Ascending aorta (tissue), 2 donors: ENCODE measurements at regions not wholly inside any gene's neighbourhood (a gene's known extent, or its start where the extent isn't known, plus 50 kb on each side); places are given as distances from the start of the nearest gene placed in this dataset.

Experiments
- DNase-seq, 2 donors: peaks; one replicate each; pipeline ENCODE4 v3.0.0-alpha.2; 2019; ENCODE audit warnings: low spot score in 2 of 2
- H3K27ac ChIP-seq, 2 donors: fragments of 200-600 bp; sonication (generic); one replicate each; pipeline ENCODE4 v1.5.1; 2016 to 2017; ENCODE audit warnings: mild to moderate bottlenecking in 1 of 2
- H3K27me3 ChIP-seq: fragments of 200-600 bp; sonication (generic); one replicate; pipeline ENCODE4 v1.5.1; 2017
- H3K36me3 ChIP-seq, 2 donors: fragments of 200-600 bp; sonication (generic); one replicate each; pipeline ENCODE4 v1.5.1; 2016
- H3K4me1 ChIP-seq, 2 donors: fragments of 200-600 bp; sonication (generic); one replicate each; pipeline ENCODE4 v1.5.1; 2016 to 2017; ENCODE audit warnings: mild to moderate bottlenecking in 1 of 2
- H3K4me3 ChIP-seq, 2 donors: fragments of 200-600 bp; sonication (generic); one replicate each; pipeline ENCODE4 v1.5.1; 2016 to 2017; ENCODE audit warnings: mild to moderate bottlenecking in 1 of 2
- H3K9me3 ChIP-seq, 2 donors: fragments of 200-600 bp; sonication (generic); one replicate each; pipeline ENCODE4 v1.5.1; 2016
- intact Hi-C: fragments of 100-400 bp; cut with DNase I; formaldehyde crosslinking; loops from one replicate; pipeline ENCODE4 v1.15.1; 2023
- TF ChIP-seq, protein P1 (sequence below), 3 experiments: fragments of 200-600 bp in 2 of 3; fragments of 450-650 bp in 1 of 3; sonication (generic) in 2 of 3; IDR thresholded peaks; one replicate each; pipeline ENCODE4 v1.5.1; 2016 to 2019; ENCODE audit warnings: antibody characterized with exemption in 3 of 3, mild to moderate bottlenecking in 1 of 3, moderate library complexity in 1 of 3

GRCh38 chr2:16293871-16294270, 353.5 kb downstream of the MYCN start:
- H3K4me1 ChIP-seq: no peaks in the 10 kb centered on the region
- H3K36me3 ChIP-seq: no peaks in the 10 kb centered on the region
- no peak overlapping the region for H3K4me3 ChIP-seq
- no peaks in the 10 kb centered on the region for H3K9me3 ChIP-seq
- intact Hi-C loops: no loop called here
- no peaks in the 10 kb centered on the region for H3K27me3 ChIP-seq
- DNase-seq: no peak
- TF ChIP-seq, protein P1, sequence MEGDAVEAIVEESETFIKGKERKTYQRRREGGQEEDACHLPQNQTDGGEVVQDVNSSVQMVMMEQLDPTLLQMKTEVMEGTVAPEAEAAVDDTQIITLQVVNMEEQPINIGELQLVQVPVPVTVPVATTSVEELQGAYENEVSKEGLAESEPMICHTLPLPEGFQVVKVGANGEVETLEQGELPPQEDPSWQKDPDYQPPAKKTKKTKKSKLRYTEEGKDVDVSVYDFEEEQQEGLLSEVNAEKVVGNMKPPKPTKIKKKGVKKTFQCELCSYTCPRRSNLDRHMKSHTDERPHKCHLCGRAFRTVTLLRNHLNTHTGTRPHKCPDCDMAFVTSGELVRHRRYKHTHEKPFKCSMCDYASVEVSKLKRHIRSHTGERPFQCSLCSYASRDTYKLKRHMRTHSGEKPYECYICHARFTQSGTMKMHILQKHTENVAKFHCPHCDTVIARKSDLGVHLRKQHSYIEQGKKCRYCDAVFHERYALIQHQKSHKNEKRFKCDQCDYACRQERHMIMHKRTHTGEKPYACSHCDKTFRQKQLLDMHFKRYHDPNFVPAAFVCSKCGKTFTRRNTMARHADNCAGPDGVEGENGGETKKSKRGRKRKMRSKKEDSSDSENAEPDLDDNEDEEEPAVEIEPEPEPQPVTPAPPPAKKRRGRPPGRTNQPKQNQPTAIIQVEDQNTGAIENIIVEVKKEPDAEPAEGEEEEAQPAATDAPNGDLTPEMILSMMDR (IDR thresholded peaks at IDR 0.05): no peak
- H3K27ac ChIP-seq: no peak overlapping the region

- Histone ChIP-seq H3K9me3 (no peaks in the 10 kb centered on the region), H3K27me3 (no peaks in the 10 kb centered on the region), H3K27ac (no peak overlapping the region), H3K36me3 (no peaks in the 10 kb centered on the region), H3K4me3 (no peak overlapping the region), H3K4me1 (no peaks in the 10 kb centered on the region)
- intact Hi-C loops: no loop called here
- TF ChIP-seq, protein P1 (IDR thresholded peaks at IDR 0.05): no peak
- no peak for DNase-seq
Measured at GRCh38 chr2:16293398-16293797, 353.0 kb downstream of the MYCN start.

GRCh38 chr2:16291731-16292550, 351.6 kb downstream of the MYCN start:
- Histone ChIP-seq H3K36me3 (no peaks in the 10 kb centered on the region), H3K9me3 (no peaks in the 10 kb centered on the region), H3K4me3 (no peak overlapping the region), H3K27me3 (no peaks in the 10 kb centered on the region), H3K27ac (no peak overlapping the region), H3K4me1 (no peaks in the 10 kb centered on the region)
- intact Hi-C loops: no loop called here
- TF ChIP-seq, protein P1 (IDR thresholded peaks at IDR 0.05): no peak
- no peak for DNase-seq

DNA sequence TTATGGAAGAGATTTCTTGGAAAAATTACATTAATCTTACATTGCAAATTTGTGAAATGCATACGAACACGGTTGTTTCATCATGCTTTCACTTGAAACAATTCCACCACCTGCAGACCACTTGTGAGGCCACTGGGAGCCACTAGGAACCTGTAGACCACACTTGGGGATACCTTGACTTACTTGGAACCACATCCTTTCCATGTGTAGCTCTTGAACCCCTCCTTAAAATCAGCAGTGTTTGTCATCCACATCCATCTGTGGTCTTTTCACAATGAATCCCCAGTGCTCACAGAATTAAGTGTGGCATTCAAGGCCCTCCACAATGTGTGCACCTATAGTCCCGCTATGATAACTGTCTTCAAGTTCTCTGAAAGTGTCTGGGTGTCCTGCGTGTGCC, 350.9 kb downstream of the MYCN start:
- intact Hi-C loops: no loop called here
- no peak overlapping the region for H3K27ac ChIP-seq
- no peaks in the 10 kb centered on the region for H3K9me3 ChIP-seq
- TF ChIP-seq, protein P1 (IDR thresholded peaks at IDR 0.05): no peak
- no peak for DNase-seq
- H3K4me3 ChIP-seq: no peak overlapping the region
- H3K36me3 ChIP-seq: no peaks in the 10 kb centered on the region
- no peaks in the 10 kb centered on the region for H3K27me3 ChIP-seq
- H3K4me1 ChIP-seq: no peaks in the 10 kb centered on the region

DNA sequence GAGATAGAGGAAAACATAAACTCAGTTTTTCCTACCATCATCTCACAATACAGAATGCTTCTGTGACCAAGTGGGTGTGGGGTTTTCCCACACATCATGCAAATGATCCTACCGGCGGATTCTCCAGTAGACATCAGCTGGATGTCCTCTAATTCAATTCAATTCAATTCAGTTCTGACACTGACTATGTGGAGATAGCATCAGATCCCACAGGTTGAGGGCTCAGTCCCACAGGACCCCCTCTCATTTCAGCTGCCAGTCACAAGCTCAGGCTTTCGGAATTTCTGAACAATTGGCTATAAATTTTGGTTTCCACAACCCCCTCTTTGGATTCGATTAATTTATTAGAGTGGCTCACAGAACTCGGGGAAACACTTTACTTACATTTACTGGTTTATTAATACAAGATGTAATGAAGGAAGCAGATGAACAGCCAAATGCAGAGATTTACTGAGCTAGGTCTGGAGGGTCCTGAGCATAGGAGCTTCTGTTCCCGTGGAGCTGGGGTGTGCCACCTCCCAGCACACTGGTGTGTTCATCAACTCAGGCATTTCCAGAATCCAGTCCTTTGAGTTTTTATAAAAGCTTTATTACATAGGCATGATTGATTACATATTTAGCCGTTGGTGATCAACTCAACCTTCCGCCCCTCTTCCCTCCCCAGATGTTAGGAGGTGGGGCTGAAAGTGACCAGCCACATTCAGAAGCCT, 350.1 kb downstream of the MYCN start:
- H3K9me3 ChIP-seq: no peaks in the 10 kb centered on the region
- no peaks in the 10 kb centered on the region for H3K4me1 ChIP-seq
- TF ChIP-seq, protein P1 (IDR thresholded peaks at IDR 0.05): no peak
- intact Hi-C loops: no loop called here
- DNase-seq: no peak
- no peaks in the 10 kb centered on the region for H3K27me3 ChIP-seq
- H3K4me3 ChIP-seq: no peak overlapping the region
- no peak overlapping the region for H3K27ac ChIP-seq
- no peaks in the 10 kb centered on the region for H3K36me3 ChIP-seq
